ENCODE measurements at regions not wholly inside any gene's neighbourhood (a gene's known extent, or its start where the extent isn't known, plus 50 kb on each side); places are given as distances from the start of the nearest gene placed in this dataset.
A peak's percentile ranks its signal among the peaks of the same experiment; 100 is the strongest.
"Not testable (repeated sequence)": the region's sequence is repeated elsewhere in the genome, so short reads cannot be mapped to it uniquely, and the experiment has no call there.

- TF ChIP-seq CTCF (IDR thresholded peaks at IDR 0.05; ENCODE audit: insufficient read depth, low read depth, low read length, missing control alignments), result no peak
- DNase-seq (ENCODE audit: low read depth), result no peak
Measured at GRCh38 chr6:51480040-51480439, 607.4 kb downstream of the PKHD1 start.

GRCh38 chr6:51485869-51486268 is 601.5 kb downstream of the PKHD1 start:
- not testable (repeated sequence) for H3K4me3 ChIP-seq (ENCODE audit: low read length); DNase-seq (ENCODE audit: low read depth)

More at GRCh38 chr6:51480040-51480439, 607.4 kb downstream of the PKHD1 start:
- no peak overlapping the region for H3K4me3 ChIP-seq (ENCODE audit: low read length)

GRCh38 chr6:51487937-51488336 is 599.5 kb downstream of the PKHD1 start:
- no peak for TF ChIP-seq CTCF (IDR thresholded peaks at IDR 0.05; ENCODE audit: insufficient read depth, low read depth, low read length, missing control alignments)
- DNase-seq (ENCODE audit: low read depth), result no peak
- H3K4me3 ChIP-seq (ENCODE audit: low read length), result no peak overlapping the region

GRCh38 chr6:51489133-51489532 is 598.3 kb downstream of the PKHD1 start:
- TF ChIP-seq CTCF (IDR thresholded peaks at IDR 0.05; ENCODE audit: insufficient read depth, low read depth, low read length, missing control alignments), result no peak
- DNase-seq (ENCODE audit: low read depth), result peak; percentile 32
- no peak overlapping the region for H3K4me3 ChIP-seq (ENCODE audit: low read length)

- no peak overlapping the region for H3K4me3 ChIP-seq (ENCODE audit: low read length)
- peak; percentile 10 for DNase-seq (ENCODE audit: low read depth)
Measured at GRCh38 chr6:51490101-51490500, 597.3 kb downstream of the PKHD1 start.

GRCh38 chr6:51494342-51494741 is 593.1 kb downstream of the PKHD1 start:
- DNase-seq (ENCODE audit: low read depth), result peak; percentile 67
- no peak overlapping the region for H3K4me3 ChIP-seq (ENCODE audit: low read length)
- TF ChIP-seq CTCF (IDR thresholded peaks at IDR 0.05; ENCODE audit: insufficient read depth, low read depth, low read length, missing control alignments), result peak; percentile 66

More at GRCh38 chr6:51490101-51490500, 597.3 kb downstream of the PKHD1 start:
- TF ChIP-seq CTCF (IDR thresholded peaks at IDR 0.05; ENCODE audit: insufficient read depth, low read depth, low read length, missing control alignments), result no peak

- TF ChIP-seq CTCF (IDR thresholded peaks at IDR 0.05; ENCODE audit: insufficient read depth, low read depth, low read length, missing control alignments), result no peak
- H3K4me3 ChIP-seq (ENCODE audit: low read length), result no peak overlapping the region
- DNase-seq (ENCODE audit: low read depth), result no peak
Measured at GRCh38 chr6:51495096-51495495, 592.3 kb downstream of the PKHD1 start.

All from epithelial cell of esophagus (primary cell).